Body of pancreas (tissue), 4 donors: ENCODE measurements at regions not wholly inside any gene's neighbourhood (a gene's known extent, or its start where the extent isn't known, plus 50 kb on each side); places are given as distances from the start of the nearest gene placed in this dataset.
"Not testable (repeated sequence)": the region's sequence is repeated elsewhere in the genome, so short reads cannot be mapped to it uniquely, and the experiment has no call there.

ENCODE experiments used
- CTCF ChIP-seq, 7 experiments: fragments of 450-650 bp in 4 of 7; fragments of 200-600 bp in 3 of 7; sonication (generic) in 3 of 7; IDR thresholded peaks; one replicate each; pipeline ENCODE4 v1.5.1; 2016 to 2019; ENCODE audit warnings: antibody characterized with exemption in 7 of 7
- POLR2A ChIP-seq, 3 donors: fragments of 450-650 bp; IDR thresholded peaks; one replicate each; pipeline ENCODE4 v1.6.1; 2016; ENCODE audit warnings: antibody characterized with exemption in 3 of 3, mild to moderate bottlenecking in 2 of 3

- TF ChIP-seq CTCF, POLR2A (IDR thresholded peaks at IDR 0.05): not testable (repeated sequence)
Measured at GRCh38 chr13:80490491-80490943, 149.6 kb upstream of the SPRY2 start.
